HG02798 (cell line): ENCODE measurements at regions not wholly inside any gene's neighbourhood (a gene's known extent, or its start where the extent isn't known, plus 50 kb on each side); places are given as distances from the start of the nearest gene placed in this dataset.
"Not testable (repeated sequence)": the region's sequence is repeated elsewhere in the genome, so short reads cannot be mapped to it uniquely, and the experiment has no call there.

ENCODE experiments used
- ATAC-seq: cut with Tn5 transposase; IDR thresholded peaks from one replicate; pipeline ENCODE4 v1.9.1; 2021; ENCODE audit warnings: mild to moderate bottlenecking; ENCODE audit not compliant: unreplicated experiment, poor library complexity

DNA sequence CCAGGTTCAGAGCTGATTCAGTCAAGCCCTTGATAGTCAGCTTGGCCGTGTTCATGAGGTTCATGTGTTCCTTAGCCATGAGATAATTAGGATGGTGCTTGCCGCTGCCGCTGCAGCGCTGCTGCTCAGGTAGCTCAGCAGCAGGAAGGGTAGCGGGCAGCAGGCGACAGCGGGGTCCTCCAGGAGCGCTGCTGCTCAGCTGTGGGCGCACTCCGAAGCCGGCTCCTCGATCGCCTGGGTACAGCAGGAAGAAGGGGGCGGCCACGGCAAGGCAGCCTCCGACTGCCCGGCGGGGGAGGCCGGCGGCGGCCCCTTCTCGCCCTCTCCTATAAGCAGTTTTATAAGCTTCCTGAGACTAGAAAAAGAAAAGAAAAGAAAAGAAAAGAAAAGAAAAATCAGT lies 1253.6 kb downstream of the EFNA5 start:
- no peak for ATAC-seq

DNA sequence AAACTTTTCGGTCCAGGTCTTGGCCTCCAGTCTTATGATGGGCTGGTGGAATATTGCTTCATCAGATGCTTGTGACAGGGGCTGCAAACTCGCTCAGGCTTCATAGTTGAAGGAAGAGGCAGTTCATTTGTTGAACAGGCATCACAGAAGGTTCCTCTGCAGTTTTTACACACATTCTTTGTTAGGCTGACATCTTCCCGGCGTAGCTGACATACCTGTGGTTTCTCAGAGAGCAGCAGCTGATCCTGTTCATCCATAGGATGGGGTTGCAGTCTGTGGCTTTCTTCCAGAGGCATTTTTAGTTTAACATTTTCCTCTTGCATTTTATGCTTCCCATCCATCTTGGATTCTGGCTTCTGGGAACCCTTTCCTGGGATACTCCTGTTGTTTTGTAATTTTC lies 1255.2 kb downstream of the EFNA5 start:
- ATAC-seq, result no peak

DNA sequence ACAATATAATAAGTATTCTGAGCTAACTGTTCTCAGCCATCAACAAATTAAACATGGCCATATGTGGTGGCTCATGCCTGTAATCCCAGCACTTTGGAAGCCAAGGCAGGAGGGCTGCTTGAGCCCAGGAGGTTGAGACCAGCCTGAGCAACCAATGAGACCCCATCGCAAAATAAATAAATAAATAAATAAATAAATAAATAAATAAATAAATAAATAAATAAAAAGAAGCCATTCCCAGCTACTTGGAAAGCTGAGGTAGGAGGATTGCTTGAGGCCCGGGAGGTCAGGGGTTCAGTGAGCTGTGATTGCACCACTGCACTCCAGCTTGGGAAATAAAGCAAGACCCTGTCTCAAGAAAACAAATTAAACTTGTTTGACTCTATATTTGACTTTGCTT lies 1256.4 kb downstream of the EFNA5 start:
- no peak for ATAC-seq

DNA sequence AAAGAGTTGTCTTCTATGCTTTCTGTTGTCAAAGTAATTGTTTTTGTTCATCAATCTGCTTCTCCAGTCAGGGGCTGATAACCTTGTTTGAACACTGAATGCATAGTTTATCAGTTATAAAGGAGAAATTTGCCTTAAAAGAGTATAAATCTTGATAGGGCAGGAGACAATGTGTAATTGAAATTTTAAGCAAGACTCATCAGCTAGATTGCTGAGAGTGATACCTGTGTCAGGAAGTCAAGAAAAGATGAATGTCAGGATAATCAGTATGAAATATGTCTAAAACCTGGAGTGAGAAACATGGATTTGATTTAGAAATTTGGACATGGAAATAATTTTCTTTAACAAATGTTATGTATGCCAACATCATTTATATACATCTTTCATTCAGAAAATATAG lies 1258.1 kb downstream of the EFNA5 start:
- no peak for ATAC-seq

DNA sequence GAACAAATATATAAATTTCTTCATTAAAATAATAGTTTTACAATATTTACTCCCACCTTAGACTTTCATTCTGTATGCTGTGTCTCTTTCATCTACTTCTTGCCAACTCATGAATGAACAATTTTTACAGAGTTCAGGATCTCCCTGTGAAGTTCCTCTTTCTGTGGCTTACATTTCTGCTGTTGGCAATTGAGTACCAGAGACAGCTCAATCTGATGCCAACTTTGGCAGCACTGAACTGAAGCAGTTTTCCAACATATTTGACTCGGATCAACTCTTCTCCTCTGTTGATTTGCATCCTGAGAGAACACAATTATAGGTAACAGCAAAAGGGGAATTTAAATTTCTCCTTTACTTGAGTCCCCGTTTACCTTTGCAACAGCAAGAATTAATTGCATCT lies 1262.2 kb downstream of the EFNA5 start:
- ATAC-seq, result no peak

DNA sequence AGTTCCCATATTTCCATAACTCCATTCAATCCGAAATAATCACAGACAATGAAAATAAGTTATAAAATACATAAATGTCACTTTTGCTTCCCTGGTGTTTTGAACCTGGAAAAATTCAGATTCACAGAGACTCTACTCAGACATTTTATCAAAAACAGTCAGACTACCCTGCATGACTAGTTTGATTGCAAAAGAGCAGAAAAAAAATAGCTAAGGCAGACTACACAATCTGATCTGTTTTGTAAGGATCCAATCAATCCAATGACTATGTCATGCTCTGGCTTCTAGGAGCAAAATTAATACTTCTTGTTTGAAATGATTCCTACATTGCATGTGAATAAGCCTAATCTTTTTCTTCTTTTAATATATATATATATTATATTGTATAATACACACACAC lies 1262.6 kb downstream of the EFNA5 start:
- ATAC-seq, result no peak

DNA sequence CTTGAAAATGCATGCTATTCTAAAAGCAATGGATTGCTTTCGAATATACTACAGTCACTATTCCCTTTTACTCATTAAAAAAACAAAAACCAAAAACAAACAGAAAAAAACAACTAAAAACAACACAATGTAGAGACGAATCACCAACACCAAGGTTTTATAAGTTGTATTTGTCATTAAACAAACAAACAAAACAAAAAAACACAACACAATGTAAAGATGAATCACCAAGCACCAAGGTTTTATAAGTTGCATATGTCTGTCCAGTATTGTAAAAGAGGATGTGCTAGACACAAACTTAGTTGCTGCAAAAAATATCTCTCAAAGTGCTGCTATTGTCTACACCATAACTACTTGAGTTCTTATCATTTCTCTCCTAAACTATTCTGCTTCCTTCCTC lies 1269.2 kb downstream of the EFNA5 start:
- ATAC-seq, result no peak

DNA sequence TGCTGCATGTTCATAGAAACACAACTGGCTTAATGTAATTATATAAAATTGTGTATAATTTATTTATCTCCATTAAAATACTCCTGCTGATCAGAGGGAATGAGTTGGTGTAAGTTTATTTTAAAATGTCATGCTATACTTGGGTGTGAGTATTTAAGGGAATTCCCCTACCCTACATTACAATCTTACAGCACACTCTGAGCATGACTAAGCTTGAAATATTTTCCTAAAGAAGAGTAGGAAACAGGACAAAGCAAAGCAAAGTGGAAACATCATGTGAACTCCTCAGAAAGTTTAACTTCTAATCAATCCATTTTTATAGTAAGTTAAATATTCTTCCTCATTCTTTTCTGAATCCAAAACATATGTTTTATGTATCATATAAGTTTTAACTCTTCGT lies 1271.3 kb downstream of the EFNA5 start:
- ATAC-seq, result no peak

DNA sequence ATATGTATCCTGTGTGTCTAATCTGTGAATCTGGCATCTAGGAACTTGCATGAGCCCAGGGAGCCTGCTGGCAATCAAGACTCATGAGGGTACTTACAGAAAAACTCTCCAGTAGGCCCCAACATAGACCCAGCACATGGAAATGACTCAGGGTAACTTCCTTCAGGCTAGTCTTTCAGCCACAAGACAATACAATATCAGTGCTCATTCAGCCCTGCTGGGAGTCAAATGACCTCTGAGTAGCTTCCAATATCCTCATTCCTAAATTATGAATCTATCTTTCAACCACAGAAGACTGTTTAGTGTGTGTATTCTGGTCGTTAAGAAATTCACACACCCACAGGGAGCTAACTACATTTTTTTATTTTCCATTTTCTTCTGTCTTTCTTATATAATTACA lies 1273.0 kb downstream of the EFNA5 start:
- no peak for ATAC-seq

DNA sequence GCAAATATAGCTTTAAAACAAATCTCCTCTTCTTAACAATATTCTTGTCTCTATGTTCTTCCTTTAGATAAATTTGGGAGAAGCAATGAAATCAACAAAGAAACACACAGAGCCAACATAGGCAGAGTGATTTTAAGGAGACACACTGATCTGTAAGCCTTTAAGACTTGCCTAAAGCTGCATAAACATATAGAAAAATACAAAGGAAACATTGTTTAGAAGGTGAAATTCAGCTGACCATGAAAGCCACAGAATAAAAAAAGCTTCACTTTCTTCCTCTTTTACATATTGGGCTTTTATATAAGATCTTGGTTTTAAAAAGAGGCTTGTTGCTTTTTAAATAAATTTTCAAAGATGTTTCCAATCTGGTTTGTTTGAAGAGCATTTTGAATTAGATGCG lies 1277.5 kb downstream of the EFNA5 start:
- ATAC-seq, result no peak

DNA sequence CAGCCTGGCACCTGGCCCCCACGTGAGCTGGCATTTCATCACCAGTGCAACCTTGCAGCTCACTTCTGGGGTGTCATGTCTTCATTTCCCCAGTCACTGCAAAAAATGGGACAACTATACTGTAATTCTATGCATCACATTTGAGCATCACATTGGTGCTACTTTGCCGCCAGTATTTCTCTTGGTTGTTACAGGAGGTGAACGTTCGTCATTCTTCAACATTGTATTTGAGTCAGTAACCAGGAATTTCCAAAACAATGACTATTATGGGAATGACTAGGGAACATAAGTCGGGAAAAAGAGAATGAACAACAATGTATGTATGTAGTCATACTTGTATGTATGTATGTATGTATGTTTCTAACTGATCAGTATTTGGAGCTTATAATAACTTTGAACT lies 1278.0 kb downstream of the EFNA5 start:
- ATAC-seq, result no peak

DNA sequence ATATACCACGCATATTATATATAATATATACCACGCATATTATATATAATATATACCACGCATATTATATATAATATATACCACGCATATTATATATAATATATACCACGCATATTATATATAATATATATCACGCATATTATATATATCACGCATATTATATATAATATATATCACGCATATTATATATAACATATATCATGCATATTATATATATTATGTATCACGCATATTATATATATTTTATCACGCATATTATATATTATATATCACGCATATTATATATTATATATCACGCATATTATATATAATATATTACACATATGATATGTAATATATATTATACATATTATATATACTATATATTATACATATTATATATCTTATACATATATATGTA lies 1283.0 kb downstream of the EFNA5 start:
- ATAC-seq, result not testable (repeated sequence)

DNA sequence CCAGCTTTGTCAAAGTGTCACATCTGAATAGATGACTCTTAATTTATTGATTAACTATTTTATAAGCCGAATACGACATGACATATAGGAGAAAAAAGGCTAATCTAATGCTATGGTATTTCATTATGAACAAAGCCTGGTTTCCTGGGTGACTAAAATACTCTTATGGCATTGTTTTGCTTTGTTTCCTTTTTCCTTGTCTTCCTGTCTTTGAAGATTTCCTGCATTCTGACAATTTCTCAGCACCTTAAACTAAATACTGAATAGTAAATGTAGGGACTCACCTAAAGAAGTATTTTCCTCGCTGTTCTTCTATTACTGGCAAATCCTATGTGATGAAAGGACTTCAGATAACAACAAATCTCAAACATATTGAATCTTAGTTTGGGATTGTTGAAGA lies 1284.5 kb downstream of the EFNA5 start:
- no peak for ATAC-seq

DNA sequence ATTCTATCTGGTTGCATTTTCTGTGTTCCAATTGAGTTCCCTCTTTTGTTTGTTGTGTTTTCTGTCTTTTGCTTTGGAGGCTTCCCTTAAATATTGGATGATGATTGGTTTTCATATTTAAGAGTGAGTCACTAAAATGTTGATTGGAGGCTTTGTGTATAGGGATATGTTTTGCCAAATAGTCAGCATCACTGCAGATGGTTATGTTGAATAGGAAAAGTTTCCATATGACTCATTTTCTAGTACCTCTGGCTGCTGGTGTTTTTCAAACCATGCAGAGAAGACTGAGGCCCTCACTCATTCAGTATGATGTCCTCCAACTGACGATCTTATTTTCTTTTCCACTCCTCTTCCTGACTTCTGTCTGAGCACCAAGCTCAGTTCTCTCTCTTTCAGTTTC lies 1290.0 kb downstream of the EFNA5 start:
- ATAC-seq, result no peak

DNA sequence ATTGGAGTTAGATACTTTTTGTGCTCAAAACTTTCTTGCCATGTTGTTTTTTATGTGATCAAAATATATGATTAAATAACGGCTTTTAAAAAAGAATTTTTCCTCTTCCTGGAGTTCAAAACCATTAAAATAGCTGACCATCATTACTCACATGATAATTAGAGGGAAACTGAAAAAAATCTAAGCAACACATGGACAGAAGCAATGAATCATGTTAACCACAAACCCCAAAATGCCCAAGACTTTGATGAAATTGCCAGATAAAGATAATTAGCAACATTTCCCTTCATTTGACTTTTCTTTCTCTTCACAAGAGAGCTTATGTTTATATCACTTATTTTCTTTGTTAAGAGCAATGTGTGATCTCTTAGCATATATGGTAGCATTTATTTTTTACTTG lies 1294.2 kb downstream of the EFNA5 start:
- ATAC-seq, result no peak

DNA sequence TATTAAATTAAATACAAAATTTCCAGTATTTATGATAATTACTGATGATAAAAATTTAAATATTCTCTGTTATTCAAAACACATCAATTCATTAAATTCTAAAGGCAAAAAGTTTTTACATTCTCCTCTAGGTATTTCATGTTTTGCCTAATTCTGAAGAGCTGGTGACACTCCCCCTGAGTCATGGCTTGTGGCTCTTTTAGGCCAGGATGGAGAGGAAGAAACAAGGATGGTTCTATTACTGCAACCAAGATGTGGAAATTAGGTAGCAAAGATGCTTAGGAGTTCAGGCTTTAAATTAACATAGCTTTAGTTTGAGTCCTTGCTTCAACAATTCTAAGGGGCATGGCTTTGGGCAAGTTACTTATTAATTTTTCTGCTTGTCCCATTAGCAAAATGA lies 1295.8 kb downstream of the EFNA5 start:
- ATAC-seq, result no peak

DNA sequence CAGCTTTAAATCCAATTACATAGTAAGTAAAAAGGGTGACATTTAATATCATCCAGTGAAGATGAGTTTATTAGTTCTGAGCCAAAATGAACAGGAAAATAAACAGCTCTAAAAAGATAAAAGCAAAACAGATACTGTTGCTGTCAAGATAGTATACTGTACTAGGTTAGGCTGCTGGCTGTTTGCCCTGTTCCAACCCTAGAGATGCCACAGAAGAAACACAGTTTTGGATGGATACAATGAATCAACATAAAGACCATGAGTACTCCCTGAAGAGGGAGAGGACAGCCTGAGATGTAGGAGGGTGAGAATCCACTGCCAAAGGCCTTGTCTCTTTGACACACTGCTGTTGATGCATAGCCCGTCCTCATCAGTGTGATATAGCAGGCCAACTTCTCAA lies 1302.7 kb downstream of the EFNA5 start:
- no peak for ATAC-seq

DNA sequence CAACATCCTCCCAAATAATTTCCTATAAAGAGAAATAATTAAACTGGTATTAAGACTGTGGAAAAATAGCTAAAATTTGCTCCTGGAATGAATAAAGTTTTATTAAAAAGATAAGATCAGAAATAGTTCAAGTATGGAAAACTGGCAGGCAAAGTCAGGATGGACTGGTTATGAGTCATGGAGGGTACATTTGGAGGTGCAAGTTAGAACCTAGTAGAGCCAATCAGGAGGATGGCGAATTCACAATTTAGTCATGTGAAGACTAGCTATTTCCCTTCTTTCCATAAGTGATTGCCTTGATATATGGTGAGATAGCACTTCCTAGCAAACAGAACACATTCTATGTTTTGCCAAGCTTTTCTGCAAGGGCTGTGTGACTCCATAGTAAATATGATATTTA lies 1303.5 kb downstream of the EFNA5 start:
- ATAC-seq, result no peak

DNA sequence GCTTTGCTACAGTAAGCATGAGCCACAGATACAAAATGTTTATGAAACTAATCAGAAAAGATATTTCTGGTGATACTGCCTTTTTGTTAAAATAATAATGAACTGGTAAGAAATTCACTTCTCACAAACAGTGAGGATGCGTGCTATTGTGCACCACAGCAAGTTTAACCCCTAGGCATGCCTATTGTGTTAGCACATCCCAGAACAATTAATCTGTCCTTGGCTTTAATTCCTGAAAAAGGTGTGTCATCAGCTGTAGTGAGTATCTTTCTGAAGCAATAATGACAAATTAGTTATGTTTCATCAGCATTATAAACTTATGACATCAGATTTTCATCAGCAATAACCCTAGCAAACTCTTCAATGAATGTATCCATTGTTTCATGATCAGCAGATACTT lies 1307.2 kb downstream of the EFNA5 start:
- no peak for ATAC-seq

DNA sequence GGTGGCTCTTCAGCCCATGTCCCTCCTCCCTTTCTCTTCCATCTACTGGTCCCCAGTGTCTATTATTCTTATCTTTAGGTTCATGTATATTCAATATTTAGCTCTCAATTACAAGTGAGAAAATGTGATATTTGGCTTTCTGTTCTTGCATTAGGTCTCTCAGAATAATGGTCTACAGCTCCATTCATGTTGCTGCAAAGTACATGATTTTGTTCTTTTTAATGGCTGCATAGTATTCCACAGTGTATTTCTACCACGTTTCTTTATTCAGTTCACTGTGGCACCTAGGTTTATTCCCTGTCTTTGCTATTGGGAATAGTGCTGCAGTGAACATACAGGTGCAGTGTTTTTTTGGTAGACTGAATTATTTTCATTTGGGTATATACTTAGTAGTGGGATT lies 1308.8 kb downstream of the EFNA5 start:
- no peak for ATAC-seq

DNA sequence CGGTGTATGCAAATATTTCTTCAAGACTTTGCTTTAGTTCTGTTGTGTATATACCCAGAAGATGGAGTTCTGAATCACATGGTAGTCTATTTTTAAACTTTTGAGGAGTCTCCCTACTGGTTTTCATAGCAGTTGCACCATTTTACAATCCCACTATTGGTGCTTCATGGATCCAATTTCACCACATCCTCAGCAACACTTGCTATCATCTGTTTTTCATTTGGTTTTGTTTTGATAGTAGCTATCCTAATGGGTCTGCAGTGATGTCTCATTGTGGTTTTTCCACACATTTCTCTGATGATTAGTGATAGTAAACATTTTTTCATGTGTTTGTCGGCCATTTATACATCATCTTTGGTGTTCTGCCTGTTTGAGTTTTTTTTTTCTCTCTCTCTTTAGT lies 1339.3 kb downstream of the EFNA5 start:
- ATAC-seq, result no peak

DNA sequence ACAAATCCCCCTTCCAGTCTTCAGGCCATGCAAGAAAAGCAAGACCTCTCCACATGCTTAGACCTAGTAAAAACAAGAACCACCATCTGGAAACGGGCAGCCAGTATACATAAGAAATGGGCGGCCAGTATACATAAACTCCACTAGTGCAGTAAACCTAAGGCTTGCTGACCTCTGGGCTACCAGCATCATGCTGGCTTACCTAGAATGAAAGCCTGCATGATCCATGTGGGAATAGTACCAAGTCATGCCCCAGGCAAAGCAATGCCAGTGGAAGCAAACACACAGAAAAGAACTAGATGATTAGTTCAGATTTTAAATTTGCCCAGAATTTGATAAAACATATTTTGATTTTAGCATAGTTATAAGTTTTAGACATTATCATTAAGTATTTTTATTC lies 1346.4 kb downstream of the EFNA5 start:
- no peak for ATAC-seq

DNA sequence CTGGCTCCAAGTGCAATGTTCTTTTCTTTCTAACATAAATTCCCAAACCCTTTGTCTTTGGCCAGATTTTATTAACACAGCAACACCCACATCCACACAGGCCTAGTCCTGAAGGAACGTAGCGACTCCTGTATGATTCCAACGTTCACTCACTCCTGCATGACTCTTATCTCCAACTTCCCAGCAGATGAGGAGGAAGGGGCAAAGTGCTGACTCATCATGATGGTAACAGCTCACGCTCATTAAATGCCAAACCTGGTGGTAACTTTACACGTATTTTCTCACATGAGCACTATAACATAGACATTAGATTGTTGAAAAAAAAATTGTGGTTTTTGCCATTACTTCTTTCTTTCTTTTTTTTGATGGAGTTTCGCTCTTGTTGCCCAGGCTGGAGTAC lies 1349.5 kb downstream of the EFNA5 start:
- ATAC-seq, result no peak
